DLD1 (cell line): ENCODE measurements at regions not wholly inside any gene's neighbourhood (a gene's known extent, or its start where the extent isn't known, plus 50 kb on each side); places are given as distances from the start of the nearest gene placed in this dataset.

Source experiments
- in situ Hi-C: cut with HindIII; loops from 2 replicates; pipeline ENCODE4 v1.10.0; 2017; ENCODE audit warnings: low sequenced_read_pairs

- in situ Hi-C loops = no loop called here
These were observed 301.9 kb downstream of the ZEB2 start for GRCh38 chr2:144217853-144218633.

DNA sequence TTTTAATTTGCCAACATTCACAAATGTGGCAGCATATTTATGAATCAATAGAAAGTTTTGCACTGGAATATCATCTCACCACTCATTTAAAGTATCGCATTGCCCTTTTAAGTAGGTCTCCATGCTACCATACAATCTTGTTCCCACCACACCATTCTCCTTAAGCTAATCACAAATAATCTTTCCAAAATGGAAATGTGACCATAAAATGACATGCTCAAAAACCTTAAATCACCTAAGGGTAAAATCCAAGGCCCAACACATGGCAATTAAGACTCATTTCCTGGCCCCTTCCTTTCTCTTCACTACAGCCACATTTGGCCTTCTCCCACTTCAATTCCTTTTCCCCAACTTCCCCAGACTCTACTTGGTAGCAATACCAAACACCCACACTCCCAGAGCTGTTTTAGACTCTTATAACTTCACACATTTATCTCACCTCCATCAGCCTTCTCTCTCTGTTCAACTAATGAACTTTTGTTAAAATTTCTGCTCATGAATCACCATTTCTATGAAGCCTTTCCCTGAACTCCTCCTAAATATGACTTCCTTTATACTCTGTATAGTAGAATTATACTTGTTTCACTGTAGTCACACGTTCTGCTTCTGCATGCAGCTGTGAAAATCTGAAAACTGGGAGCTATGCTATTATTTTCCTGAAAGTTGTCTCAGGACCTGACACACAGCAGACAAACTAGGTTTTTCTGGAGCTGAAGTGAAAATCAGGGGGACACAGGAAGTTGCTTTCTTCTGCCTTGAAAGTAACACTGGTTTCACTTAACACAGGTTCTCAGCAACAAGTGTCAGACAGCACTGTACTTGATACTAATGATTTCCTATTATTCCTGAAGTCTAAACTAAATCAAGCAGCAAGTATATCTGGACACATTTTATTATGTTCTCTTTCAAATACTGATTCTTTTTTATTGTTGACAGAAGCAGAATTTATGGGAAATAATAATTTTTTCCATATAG, 303.9 kb downstream of the ZEB2 start:
- in situ Hi-C loops = no loop called here

- in situ Hi-C loops = no loop called here
These were observed 304.7 kb downstream of the ZEB2 start for GRCh38 chr2:144215207-144215606.

DNA sequence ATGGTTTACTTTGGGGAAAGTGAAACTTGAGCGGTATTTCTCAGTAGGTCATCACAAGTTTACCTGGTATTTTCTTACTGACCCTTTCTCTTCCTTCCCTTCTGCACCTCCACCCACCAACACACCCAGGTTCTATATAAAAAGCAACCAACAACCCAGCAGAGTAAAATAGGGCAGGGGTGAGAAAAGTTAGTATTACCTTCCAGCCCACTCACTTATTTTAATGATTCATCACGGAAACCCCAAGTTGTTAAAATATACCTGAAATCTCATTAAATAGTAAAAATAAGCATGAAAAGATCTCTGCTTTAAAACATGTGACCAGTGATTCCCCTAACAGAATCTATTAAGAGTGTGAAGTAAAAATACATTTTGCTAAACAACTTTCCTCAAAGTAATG, 306.1 kb downstream of the ZEB2 start:
- in situ Hi-C loops = no loop called here

DNA sequence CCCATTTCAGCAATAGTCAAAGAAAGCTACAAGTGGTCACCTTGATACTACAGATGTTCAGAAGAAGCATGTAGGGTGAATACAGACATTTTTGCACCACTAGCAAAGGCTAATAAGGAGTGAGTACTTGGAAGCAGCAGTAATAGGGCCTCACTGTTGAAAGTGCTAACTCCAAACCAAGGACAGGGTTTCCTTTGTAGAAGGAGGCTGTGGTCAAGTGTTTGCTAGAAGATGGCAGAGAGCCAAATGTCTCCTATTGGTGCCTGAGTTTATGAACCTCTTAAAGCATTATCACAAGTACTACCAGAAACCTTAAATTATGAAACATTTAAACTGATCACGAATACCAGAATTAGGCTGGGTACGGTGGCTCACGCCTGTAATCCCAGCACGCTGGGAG, 308.1 kb downstream of the ZEB2 start:
- in situ Hi-C loops = no loop called here

DNA sequence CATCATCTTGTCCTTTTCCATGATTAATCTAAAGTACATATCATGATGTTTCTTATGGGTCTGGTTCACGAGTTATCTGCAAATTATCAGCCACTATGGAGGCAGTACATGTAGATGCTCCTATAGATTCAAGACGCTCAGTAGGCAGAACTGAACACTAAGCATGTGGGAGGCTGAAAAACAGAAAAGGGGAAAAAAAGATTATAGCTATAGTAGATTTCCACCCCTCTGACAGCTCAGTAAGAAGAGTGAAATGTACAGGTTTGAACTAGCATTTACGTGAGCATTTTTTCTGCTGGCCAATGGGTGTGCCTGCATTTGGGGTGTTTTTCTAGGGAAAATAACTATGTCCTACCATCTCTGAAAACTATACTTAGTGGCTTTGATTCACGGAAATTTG, 308.9 kb downstream of the ZEB2 start:
- in situ Hi-C loops = no loop called here

- in situ Hi-C loops = no loop called here
These were observed 309.8 kb downstream of the ZEB2 start for GRCh38 chr2:144210076-144210475.

DNA sequence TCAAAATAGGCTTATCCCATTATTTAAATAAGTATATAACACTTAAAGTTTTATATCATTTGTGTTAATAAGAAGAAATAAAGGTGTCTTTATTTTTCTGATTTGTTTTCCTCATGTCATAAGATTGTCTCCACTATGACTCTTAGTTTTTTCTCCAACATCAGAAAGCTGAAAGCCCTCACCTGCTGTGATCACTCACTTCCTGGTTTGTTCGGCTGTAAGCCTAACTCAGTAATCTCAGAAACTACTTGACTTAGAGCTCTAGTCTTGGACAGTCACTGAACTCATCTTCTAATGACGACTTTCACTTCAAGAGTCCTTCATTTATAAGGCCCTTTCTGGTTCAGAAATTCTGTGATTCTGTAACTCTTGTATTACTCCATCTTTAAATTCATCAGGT, 311.0 kb downstream of the ZEB2 start:
- in situ Hi-C loops = no loop called here

DNA sequence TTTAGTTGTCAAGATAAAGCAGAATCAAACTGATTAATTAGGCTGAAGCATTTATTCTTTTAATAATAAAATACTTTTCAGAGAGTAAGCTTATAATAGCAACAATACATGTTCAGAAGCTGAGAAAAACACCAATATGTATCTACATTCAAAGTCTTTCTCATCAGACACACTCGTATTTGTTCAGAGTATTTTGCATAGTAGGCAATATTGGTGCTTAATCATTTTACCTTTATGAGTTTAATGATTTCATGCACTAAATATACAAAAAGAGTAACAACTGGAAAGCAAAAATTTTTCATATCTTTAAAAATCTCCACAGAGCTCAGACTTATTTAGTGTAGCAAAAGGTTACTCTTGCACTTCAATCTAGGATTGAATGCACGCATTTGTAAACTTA, 313.9 kb downstream of the ZEB2 start:
- in situ Hi-C loops = no loop called here

GRCh38 chr2:144201868-144202468, 318.0 kb downstream of the ZEB2 start:
- in situ Hi-C loops = no loop called here

GRCh38 chr2:144201126-144201525, 318.8 kb downstream of the ZEB2 start:
- in situ Hi-C loops = no loop called here

GRCh38 chr2:144198116-144198515, 321.8 kb downstream of the ZEB2 start:
- in situ Hi-C loops = no loop called here

DNA sequence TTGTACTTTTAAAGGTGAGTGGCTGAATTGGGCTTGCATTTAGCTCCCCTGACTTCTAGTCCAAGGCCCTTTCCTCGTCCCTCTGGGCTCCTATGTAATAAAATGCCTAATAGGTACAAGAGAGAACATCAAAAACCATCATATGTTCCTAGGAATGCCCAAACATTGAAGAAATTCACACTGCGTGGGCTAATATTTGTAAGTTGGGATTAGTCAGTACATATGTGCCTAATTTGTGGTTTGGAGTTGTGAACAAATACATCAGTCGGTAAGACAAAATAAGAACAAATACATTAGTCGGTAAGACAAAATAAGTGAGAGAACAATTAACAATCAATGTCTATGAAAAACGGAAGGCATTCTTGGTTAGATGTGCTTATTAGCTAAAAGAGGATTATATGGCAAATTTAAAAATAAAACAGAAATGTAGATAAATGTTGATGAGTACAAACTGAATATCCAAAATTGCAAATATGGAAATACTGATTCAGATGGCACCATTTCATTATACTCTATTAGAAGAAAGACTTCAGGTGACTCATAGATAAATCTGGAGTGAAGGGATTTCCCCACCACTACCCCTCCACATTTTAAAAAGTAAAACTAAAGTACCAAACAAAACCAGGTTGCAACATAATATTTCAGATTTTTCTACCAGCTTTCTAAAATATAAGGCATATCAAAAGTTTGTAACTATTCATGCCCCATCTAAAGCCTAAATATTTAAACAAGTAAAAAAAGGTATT, 325.4 kb downstream of the ZEB2 start:
- in situ Hi-C loops = no loop called here

DNA sequence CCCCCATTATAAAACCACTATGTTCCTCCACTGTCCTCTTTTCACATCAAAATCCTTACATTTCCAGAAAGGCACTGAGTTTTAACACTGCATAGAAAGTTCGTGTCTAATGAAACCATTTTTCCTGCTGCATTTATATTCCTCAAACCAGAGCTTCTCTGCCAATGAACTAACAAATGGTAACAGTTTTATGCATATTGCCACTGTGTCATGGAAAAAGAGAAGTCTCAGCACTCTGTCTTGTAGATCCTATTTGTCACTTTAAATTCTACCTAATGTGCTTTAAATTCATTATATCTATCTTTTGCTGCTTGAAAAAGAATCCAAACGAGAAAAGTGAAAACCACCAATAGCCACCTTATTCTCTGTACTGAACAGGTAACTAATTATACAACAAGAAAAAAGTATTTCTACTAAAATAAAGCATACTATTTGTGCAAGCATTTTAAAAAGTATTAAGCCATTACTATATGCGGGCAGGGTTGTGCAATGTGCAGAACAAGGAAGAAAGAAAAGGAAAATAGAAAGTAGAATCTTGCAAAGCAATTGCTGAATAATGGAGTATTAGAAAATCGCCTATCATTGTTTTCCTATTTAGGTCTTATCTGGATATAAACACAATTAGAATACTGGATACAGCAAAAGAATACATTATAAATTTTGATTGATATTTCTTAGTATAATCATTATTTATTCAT, 328.9 kb downstream of the ZEB2 start:
- in situ Hi-C loops = no loop called here

DNA sequence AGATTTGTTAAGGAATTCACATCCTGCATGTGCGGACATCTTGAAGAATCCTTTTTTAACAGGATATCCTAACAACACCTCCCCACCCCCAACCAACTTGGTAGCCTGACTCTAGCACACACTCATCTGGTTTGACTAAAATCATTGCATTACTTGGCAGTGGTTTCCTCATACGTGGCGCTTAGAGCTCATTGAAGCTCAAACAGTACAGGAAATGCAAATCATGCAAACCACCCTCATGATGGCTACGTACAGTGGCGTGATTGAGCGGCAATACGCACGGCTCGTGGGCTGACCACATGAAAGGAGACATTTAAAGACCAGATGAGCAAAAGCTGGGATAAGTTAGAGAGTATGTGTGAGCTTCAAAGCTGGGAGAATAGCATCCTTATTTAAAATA, 336.2 kb downstream of the ZEB2 start:
- in situ Hi-C loops = no loop called here

GRCh38 chr2:144181001-144181400, 338.9 kb downstream of the ZEB2 start:
- in situ Hi-C loops = no loop called here

DNA sequence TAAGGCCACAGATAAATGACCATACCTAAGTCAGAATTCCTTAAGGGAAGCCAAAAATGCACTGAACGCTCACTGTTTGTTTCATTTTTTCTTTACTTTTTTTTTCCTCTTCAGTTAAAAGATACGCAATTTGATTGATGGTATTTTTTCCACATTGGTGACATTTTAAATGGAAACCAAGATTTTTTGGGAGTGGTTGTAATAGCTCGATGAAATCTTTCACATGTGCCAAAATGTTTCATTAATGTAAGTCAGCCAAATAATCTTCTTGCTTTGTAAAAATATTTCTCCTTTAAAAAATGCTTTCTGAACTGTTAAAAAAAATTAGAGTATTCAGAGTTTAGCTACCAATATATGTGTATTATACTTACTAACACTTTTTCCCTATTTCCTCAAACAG, 339.8 kb downstream of the ZEB2 start:
- in situ Hi-C loops = no loop called here

GRCh38 chr2:144170179-144170578, 349.7 kb downstream of the ZEB2 start:
- in situ Hi-C loops = no loop called here

GRCh38 chr2:144166743-144167142, 353.2 kb downstream of the ZEB2 start:
- in situ Hi-C loops = no loop called here

DNA sequence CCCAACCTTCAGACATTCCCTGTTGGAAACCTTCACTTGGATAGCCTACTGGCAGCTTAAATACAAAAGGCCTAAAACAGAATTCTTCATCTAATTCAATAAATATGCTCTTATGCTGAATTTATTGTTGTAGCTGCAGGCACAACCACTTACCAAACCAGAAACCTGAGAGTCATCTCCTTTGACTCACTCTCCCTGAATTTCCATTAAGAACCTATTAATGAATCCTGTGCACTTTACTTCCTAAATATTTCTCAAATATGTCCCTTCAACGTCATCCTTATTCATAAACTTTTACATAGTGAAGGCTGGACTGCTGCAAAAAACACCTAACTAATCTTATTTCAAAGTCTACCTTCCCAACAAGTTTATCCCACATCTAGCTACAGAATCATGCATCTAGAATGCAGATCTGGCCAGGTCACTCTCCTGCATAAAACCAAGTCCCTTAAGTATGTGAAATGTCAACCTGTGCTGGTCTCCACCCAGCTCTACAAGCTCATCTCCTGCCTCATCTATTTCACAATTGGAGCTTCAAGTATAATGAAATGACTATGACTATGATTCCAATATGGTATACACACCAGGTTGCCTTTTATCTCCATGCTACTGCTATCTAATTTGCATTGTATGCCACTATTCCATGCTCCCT, 354.2 kb downstream of the ZEB2 start:
- in situ Hi-C loops = no loop called here
